ENCODE measurements at regions not wholly inside any gene's neighbourhood (a gene's known extent, or its start where the extent isn't known, plus 50 kb on each side); places are given as distances from the start of the nearest gene placed in this dataset.

DNA sequence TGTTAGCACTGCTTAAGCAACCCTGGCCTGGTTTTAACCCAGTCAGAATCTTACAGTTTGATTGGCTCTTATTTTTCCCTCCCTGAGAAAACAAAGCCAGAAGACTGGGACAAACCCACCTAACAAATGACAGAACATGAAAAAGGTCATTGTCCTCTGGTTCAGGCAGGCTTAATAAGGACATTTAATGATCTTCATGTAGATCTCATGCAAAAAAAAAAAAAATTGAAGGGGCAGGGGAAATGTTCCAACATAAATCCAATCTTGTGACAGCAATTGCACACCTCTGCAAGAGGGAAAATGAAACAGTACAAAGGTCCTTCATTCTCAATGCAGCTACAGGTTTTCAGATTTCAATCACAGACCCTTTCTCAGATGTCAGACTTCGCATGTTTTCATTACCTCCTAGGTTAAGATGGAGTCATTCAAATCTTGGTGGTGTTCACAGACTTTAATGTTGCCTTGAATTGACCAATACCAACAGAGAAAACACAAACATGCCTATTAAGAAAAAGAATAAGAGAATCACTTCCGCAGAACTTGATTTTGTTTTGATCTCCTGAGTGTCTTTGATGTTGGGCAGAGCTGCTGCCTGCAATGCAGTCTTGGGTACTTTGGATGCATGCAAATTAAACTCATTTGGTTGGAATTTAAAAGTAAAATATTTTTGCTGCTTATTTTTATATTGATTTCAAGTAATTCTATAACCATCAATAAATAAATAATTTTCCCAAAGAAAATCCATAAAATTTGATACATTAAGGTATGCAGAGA is 359.0 kb downstream of the BTG1 start:
- H3K27ac ChIP-seq = no peak overlapping the region
- TF ChIP-seq ZFX (IDR thresholded peaks at IDR 0.05) (no peak), CTCF (conservative IDR thresholded peaks at IDR 0.05) (no peak)

DNA sequence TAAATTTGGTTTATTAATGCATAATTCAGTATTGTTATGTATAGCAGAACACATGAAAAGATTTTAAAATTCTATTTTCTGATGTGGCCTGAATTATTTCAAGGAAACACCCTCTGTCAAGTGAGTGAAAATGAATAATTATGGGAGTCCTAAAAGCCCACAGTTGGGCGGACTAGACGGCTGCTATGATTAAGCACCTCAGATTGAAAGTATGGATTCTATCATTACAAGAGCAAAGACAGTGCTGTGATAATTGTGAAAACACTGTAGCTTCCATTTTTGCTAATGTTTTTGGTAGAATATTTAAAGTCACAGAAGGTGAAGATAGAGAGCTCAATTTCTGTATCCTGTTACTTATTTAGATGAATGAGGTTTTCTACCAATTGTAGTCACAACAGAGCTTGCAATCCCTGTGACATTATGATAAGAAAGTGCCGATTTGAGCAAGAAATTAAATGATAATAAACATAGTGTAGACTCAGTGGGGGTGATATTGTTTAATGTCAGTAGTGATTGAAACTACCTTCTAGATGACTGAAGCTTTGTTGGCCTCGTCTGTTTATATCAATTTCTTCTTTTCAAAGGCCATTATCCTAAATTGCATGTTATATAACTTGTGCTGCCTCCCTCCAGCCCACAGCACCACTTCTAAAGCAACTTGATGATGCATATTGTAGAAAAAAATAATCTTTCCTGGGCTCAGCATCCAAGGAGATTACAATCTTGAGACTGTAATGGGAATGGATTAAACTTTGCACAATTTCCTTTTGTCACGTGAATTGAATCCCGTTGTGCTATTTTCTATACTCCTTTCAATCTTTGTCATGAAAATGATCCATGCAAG is 359.8 kb downstream of the BTG1 start:
- H3K27ac ChIP-seq = no peak overlapping the region
- TF ChIP-seq ZFX (IDR thresholded peaks at IDR 0.05) (no peak), CTCF (conservative IDR thresholded peaks at IDR 0.05) (no peak)

GRCh38 chr12:91781114-91781513 is 364.5 kb downstream of the BTG1 start:
- no peak for TF ChIP-seq CTCF (conservative IDR thresholded peaks at IDR 0.05)
- TF ChIP-seq ZFX (IDR thresholded peaks at IDR 0.05) = no peak
- H3K27ac ChIP-seq = no peak overlapping the region

DNA sequence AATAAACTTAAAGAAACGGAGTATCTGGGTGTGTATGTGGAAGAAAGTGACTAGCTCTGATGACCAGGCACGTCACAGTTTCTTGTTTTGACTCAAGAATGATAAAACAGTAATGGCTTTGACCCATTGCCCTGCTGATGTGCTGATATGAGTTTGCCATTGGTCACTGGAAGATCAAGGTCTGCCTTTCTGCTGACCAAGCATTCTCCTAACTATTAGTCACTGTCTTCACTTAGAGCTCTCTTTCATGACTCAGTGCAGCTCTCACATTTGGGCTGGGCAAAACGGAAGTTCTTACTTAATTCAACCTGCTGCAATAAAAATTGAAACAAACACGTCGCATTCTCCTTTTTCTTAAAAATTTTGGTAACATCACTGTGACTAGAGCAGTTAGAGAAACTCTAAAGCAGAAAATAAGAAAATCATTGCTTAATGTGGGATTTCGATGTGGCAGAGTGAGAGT is 366.7 kb downstream of the BTG1 start:
- H3K27ac ChIP-seq = no peak overlapping the region
- TF ChIP-seq CTCF (conservative IDR thresholded peaks at IDR 0.05) = no peak
- TF ChIP-seq ZFX (IDR thresholded peaks at IDR 0.05) = no peak

DNA sequence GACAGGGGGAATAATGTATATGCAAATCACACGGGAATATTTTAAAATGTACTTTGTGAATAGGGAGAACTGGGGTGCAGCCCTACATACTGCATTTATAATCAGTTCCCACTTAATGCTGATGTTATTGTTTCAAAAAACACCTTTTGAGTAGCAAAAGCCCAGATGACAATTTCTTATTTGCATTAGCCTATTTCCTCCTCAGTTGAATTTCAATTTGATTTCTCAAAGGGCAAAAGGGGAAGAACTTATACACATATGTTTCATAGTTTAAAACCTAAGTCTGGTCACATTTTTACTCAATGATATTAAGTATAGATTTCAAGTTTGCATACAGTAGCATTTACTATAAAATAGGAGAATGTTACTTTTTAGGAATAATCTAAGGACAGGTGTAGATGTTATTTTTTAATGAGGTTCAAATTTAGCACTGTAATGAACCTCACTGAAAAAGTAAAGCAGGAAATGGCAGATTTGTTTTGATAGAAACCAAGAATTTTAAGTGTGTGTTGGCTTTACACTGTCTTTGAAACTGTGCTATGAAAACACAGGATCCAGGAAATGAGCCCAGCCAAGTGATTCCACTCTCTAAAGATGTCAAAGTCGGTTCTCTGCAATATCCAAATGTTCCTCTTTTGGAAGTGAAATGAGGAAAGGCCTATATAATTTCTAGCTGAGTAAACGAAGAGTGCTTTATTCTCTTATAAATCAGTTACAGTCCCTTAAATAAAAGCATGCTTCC is 367.4 kb downstream of the BTG1 start:
- no peak overlapping the region for H3K27ac ChIP-seq
- TF ChIP-seq CTCF (conservative IDR thresholded peaks at IDR 0.05) (no peak), ZFX (IDR thresholded peaks at IDR 0.05) (no peak)

DNA sequence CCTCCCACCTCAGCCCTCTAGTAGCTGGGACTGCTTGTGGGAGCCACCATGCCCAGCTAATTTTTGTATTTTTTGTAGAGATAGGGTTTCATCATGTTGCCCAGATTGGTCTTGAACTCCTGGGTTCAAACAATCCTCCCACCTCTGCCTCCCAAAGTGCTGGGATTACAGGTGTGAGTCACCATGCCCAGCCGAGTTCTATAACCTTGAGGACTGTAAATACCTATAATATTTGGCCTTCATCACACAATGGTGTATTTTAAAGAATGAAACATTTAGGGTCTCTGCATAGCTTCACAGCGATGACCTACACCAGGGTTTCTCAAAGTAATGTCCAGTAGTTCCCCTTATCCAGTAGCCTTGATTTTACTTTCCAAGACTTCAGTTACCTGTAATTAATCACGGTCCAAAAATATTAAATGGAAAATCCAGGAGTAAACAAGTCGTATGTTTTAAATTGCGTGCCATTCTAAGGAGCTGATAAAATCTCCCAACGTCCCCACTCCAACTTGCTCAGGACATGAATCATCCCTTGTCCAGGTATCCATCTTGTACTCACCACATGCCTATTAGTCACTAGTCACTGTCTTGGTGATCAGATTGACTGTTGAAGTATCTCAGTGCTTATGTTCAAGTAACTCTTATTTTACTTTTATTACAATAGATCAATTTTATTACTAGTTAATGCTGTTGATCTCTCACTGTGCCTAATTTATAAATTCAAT is 368.2 kb downstream of the BTG1 start:
- H3K27ac ChIP-seq = no peak overlapping the region

More for the DNA sequence above, 368.2 kb downstream of the BTG1 start:
- TF ChIP-seq CTCF (conservative IDR thresholded peaks at IDR 0.05) (no peak), ZFX (IDR thresholded peaks at IDR 0.05) (no peak)
